ENCODE measurements at regions not wholly inside any gene's neighbourhood (a gene's known extent, or its start where the extent isn't known, plus 50 kb on each side); places are given as distances from the start of the nearest gene placed in this dataset.
"Not testable (repeated sequence)": the region's sequence is repeated elsewhere in the genome, so short reads cannot be mapped to it uniquely, and the experiment has no call there.

DNA sequence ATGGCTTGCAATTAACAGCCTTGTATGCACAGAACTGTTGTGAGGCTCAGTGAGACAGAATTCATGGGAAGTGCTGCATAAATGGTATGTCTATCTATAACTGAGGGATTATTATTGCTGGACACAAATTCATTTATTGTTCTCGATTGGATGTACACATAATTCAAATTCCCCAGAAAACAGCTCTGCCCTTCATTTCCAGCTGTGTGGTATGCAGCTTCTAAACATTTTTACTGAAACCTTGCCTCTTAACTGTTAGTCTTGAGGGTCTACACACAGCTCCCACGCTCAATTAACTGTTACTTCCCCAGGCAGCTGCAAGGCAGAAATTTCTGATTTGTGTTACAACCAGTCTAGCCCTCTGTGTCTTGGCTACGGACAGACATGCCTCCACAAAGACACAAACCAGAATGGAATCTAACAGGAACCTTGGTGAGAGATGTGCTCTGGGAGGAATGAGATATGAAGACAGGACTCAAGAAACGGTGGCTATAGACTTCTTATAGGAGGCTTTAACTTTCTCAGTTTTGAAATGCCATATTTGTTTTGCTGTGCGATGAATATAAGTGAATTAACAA lies 139.7 kb upstream of the TBL1XR1 start:
- DNase-seq (ENCODE audit: insufficient read length, low spot score) (no peak), FAIRE-seq (no peak)
- TF ChIP-seq, protein P1, sequence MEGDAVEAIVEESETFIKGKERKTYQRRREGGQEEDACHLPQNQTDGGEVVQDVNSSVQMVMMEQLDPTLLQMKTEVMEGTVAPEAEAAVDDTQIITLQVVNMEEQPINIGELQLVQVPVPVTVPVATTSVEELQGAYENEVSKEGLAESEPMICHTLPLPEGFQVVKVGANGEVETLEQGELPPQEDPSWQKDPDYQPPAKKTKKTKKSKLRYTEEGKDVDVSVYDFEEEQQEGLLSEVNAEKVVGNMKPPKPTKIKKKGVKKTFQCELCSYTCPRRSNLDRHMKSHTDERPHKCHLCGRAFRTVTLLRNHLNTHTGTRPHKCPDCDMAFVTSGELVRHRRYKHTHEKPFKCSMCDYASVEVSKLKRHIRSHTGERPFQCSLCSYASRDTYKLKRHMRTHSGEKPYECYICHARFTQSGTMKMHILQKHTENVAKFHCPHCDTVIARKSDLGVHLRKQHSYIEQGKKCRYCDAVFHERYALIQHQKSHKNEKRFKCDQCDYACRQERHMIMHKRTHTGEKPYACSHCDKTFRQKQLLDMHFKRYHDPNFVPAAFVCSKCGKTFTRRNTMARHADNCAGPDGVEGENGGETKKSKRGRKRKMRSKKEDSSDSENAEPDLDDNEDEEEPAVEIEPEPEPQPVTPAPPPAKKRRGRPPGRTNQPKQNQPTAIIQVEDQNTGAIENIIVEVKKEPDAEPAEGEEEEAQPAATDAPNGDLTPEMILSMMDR (IDR thresholded peaks at IDR 0.05; ENCODE audit: insufficient read depth, missing control alignments), result no peak

DNA sequence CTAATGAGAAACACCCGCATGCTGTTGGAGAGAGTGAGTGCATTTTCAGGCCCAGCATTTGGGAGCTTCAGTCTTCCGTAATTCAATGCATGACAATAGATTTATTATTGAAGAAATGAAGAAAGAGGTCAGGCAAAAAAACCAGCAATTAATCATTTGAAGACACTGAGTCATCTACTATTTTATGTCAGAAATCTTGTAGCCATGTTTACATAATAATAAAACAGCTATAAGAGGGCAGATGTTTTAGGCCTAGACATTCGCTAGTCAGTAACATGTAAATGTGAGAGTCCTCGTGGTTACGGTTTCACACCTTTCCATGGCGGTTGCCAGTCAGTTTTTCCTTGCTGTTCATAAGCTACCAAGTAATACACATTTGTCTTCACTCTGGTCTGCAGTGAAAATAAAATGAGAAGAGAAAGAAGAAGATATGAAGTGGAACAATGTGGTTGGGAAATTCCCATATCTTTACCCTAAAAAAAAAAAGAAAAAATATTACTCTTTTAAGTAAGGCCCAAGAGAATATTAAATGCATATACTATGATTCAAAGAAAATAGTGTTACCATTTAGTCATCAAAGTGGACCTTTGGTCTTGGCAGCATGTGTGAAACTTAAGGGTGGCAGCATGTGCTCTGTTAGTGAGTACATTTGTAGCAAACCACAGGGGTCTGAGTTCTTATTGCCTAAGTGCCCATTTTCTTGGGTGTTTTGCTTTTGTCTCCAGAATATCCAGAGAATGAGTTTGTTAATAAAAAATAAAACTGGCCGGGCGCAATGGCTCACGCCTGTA lies 140.5 kb upstream of the TBL1XR1 start:
- DNase-seq (ENCODE audit: insufficient read length, low spot score), result no peak
- FAIRE-seq, result no peak

DNA sequence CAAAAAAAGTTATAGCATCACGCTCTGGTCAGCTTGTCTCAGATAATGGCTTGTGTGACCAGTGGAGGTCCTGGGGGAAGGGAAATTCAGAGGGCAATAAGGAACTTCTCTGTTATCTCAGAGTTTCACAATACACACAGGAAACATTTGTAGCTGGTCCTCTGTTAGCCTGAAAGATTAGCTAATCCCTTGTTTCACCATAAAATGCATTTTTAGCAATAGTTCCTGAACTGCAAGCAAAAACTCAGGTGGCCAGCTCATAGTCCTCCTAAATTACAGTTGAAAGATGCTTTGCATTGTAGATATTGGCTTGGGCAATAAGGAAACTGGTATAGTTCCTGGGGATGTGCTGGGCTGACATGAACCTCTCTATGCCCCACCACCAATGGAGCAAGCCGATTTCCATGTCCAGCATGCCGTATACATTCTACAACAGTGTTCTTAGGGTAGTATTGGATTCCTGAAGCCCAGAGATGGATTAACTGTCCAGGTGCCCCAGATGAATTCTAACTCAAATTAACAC lies 141.5 kb upstream of the TBL1XR1 start:
- FAIRE-seq (no peak), DNase-seq (ENCODE audit: insufficient read length, low spot score) (no peak)
- TF ChIP-seq, protein P1 (IDR thresholded peaks at IDR 0.05; ENCODE audit: insufficient read depth, missing control alignments), result no peak

More for the DNA sequence above, 140.5 kb upstream of the TBL1XR1 start:
- TF ChIP-seq, protein P1 (IDR thresholded peaks at IDR 0.05; ENCODE audit: insufficient read depth, missing control alignments), result no peak

DNA sequence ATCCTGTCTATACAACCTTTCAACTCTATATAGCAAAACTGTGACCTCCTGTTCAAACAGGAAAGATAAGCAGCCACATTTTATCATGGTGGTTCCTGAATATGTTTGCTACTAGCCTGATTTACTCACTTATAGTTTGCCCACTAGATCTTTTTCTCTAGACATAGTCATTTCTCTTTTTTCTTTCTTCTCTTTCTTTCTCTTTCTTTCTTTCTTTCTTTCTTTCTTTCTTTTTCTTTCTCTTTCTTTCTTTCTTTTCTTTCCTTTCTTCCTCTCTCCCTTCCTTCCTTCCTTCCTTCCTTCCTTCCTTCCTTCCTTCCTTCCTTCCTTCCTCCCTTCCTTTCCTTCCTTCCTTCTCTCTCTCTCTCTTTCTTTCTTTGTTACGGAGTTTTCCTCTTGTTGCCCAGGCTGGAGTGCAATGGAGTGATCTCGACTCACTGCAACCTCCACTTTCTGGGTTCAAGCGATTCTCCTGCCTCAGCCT lies 142.0 kb upstream of the TBL1XR1 start:
- FAIRE-seq; DNase-seq (ENCODE audit: insufficient read length, low spot score): not testable (repeated sequence)

DNA sequence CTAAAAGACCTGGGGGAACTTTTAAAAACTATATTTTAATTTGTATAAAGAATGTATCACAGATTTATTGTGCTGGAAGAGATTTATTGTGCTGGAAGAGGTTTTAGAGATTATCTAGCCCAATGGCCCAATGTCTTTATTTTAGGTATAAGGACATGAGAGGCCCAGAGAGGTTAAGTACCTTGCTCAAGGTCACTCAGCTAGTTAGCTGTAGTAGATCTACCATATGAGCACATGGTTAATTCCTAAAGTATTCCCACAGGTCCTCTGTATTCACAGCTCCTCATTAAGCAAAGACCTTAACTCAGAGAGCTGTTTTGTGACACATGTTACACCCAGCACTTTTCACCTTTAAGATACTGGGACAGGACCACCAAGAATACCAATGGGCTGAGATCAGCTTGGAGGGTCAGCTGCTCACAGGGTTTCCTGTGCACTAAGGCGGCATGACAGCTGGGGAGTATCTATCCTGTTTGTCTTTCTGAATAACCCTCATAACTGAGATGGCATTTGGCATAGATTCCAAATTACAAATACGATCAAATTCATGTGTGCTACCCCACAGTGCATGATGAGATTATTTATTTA lies 143.1 kb upstream of the TBL1XR1 start:
- DNase-seq (ENCODE audit: insufficient read length, low spot score) (no peak), FAIRE-seq (no peak)
- TF ChIP-seq, protein P1 (IDR thresholded peaks at IDR 0.05; ENCODE audit: insufficient read depth, missing control alignments), result no peak

DNA sequence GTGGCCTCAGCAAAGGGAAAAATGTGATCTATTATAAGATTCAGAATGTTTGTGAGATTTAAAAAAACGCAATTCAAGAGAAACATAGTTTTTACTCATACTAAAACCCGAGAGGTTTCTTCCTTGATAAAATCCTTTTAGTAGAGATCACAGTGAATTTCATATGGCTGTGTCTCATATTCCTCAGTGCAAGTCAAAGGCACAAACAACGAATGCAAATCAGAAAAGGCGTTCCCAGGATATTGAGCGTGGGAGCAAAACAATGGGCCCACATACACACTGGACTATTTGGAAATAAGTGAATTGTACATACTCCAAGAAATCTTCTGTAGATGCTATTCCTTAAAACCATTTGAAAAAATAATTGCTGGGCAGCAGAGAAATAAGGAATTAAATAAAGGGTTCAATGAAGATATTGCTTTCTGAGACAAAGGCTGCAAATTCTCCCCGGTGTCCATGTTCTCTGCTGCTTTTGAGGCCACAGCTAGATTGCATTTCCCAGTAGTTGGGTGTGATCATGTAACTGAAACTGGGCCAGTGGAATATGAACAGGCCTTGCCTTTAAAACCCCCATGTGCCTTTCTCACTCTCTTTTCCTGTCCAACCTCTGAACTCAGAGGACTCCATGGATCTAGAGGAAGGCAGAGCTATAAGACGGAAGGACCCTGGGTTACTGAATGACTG lies 144.6 kb upstream of the TBL1XR1 start:
- TF ChIP-seq, protein P1 (IDR thresholded peaks at IDR 0.05; ENCODE audit: insufficient read depth, missing control alignments), result no peak
- DNase-seq (ENCODE audit: insufficient read length, low spot score) (no peak), FAIRE-seq (no peak)

DNA sequence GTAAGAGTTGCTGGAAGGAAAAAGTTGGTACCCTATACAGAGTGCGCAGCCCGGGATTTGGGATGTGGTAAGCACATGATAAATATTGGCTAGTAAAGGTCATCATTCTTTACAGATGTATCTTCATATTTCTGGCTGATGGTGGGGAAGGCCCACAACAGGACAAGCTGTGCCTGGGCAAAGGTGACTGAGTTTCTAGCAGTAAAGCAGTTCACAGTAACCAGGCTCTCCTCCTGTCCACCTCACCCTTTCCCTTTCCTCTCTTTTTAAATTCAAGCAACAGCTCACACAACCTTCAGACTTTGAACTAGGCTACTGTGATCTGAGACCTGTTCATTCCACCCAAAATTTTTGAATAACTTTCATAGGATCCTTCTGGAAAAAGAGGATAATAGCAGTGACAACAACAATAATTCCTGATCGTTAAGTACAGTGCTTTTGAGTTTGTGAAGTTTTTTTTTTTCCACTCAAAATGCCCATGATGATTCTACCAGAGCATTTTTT lies 145.9 kb upstream of the TBL1XR1 start:
- DNase-seq (ENCODE audit: insufficient read length, low spot score), result no peak
- no peak for FAIRE-seq
- TF ChIP-seq, protein P1 (IDR thresholded peaks at IDR 0.05; ENCODE audit: insufficient read depth, missing control alignments), result no peak
